Effector memory CD8-positive, alpha-beta T cell (primary cell): ENCODE measurements at regions not wholly inside any gene's neighbourhood (a gene's known extent, or its start where the extent isn't known, plus 50 kb on each side); places are given as distances from the start of the nearest gene placed in this dataset.

Experiments used
- ATAC-seq: fragments of 150-1000 bp; cut with Tn5 transposase; replicated peaks from 2 replicates; pipeline ENCODE4 v1.10.0; 2021; ENCODE audit warnings: mild to moderate bottlenecking, moderate library complexity
- DNase-seq, 3 experiments: peaks; one replicate each; pipeline ENCODE4 v3.0.0; 2021
- H3K27ac Mint-ChIP-seq, 2 donors: one replicate each; pipeline ENCODE4 v1.8.0; 2022; ENCODE audit warnings: mild to moderate bottlenecking in 2 of 2, mixed read lengths in 2 of 2, moderate library complexity in 2 of 2
- H3K27me3 Mint-ChIP-seq, 2 donors: one replicate each; pipeline ENCODE4 v1.8.0; 2022; ENCODE audit warnings: mixed read lengths in 2 of 2
- H3K36me3 Mint-ChIP-seq: one replicate; pipeline ENCODE4 v1.8.0; 2022; ENCODE audit warnings: mild to moderate bottlenecking, moderate library complexity, mixed read lengths; ENCODE audit not compliant: insufficient read depth
- H3K4me1 Mint-ChIP-seq, 2 donors: one replicate each; pipeline ENCODE4 v1.8.0; 2022; ENCODE audit warnings: low read depth in 2 of 2, mixed read lengths in 2 of 2
- H3K4me3 Mint-ChIP-seq, 2 donors: one replicate each; pipeline ENCODE4 v1.8.0; 2022; ENCODE audit warnings: mild to moderate bottlenecking in 2 of 2, mixed read lengths in 2 of 2, moderate library complexity in 2 of 2
- H3K9me3 Mint-ChIP-seq, 2 donors: one replicate each; pipeline ENCODE4 v1.8.0; 2022; ENCODE audit warnings: mixed read lengths in 2 of 2

DNA sequence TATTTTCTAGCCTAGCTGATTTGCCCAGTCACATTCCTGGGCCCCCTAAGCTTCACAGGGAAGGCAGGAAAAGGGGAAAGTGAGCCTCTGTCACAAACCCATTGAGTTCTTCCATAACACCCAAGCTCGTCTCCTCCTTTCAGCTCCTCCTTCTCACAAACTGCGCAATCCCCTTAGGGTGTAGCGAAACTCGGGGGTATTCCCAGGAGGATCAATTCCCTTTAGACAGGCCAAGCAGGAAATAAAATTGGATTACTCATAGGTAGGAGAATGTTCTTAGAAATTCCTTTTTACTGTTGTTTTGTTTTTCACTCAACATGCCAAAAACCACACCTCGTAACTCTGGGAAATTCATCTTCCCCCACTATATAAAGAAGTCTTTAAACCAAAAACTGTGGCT is 139.3 kb downstream of the IRS2 start:
- Mint-ChIP-seq H3K36me3 (no peaks in the 10 kb centered on the region), H3K27me3 (peaks cover 0 to 10% of the 10 kb centered on the region in 2 donors), H3K9me3 (peaks cover 0 to 5% of the 10 kb centered on the region in 2 donors), H3K4me1 (no peaks in the 10 kb centered on the region), H3K4me3 (no peak overlapping the region), H3K27ac (no peak overlapping the region)
- ATAC-seq: no peak
- DNase-seq: no peak

DNA sequence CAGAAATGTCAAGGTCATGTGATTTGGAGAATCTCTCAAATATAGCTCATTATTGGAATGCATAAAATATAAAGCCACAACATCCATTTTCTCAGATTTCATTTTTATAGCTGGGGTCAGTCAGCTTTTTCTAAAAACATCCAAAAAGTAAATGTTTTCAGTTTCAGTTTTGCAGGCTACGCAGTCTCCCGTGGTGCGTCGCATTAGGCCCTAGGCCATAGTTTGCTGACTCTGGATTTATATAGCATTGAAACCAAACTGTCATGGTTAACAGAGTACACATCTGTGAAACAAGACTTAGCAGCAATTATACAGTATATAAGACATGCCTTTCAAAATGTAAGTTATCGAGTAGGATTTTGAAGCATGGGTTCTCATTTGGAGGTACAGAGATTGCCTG is 140.0 kb downstream of the IRS2 start:
- peaks cover 0 to 10% of the 10 kb centered on the region in 2 donors for H3K27me3 Mint-ChIP-seq
- no peak overlapping the region for H3K27ac Mint-ChIP-seq
- no peaks in the 10 kb centered on the region for H3K36me3 Mint-ChIP-seq
- no peak overlapping the region for H3K4me3 Mint-ChIP-seq
- DNase-seq: no peak
- no peaks in the 10 kb centered on the region for H3K4me1 Mint-ChIP-seq
- peaks cover 5 to 6% of the 10 kb centered on the region in 2 donors for H3K9me3 Mint-ChIP-seq
- ATAC-seq: no peak

DNA sequence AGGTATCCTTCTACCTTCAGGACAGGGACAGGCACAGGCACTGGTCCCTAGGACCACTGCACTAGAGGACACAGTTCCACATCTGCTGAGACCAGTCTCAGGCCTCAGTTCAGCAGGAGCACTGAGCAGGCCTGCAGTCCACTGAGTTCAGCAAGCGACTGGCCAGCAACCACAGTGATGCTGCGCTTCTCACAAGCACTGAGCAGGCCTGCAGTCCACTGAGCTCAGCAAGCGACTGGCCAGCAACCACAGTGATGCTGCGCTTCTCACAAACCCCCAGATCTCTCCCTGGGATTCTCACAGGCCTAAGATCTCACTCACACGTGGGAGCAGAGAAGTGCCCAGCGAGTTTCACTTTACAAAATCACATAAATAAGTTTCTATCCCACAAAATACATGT is 140.6 kb downstream of the IRS2 start:
- Mint-ChIP-seq H3K27ac (no peak overlapping the region), H3K36me3 (no peaks in the 10 kb centered on the region), H3K4me3 (no peak overlapping the region), H3K27me3 (peaks cover 0 to 10% of the 10 kb centered on the region in 2 donors), H3K4me1 (no peaks in the 10 kb centered on the region), H3K9me3 (peaks cover 5 to 12% of the 10 kb centered on the region in 2 donors)
- ATAC-seq (no peak), DNase-seq (no peak)

DNA sequence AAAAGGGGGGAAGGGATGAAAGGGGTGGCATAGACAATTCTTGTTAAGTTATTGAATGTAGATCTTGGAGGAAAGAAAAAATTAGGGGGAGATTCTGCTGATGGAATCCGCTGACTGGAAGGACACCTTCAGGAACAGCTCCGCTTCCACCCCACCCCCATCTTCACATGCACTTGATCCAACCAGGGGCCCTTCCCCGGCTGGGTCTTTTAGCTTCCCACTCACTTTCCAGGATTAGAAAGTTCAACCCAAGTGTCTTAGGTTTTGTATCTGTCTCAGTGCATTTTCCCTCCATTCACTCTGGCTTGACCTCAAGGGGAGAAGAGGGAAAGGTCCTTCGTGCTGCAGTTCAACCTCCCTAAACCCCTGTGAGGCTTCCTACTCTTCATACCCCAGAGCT is 141.4 kb downstream of the IRS2 start:
- Mint-ChIP-seq H3K36me3 (no peaks in the 10 kb centered on the region), H3K4me1 (no peaks in the 10 kb centered on the region), H3K27ac (no peak overlapping the region), H3K27me3 (peaks cover 0 to 10% of the 10 kb centered on the region in 2 donors), H3K9me3 (peaks cover 7 to 20% of the 10 kb centered on the region in 2 donors), H3K4me3 (no peak overlapping the region)
- ATAC-seq (no peak), DNase-seq (no peak)

DNA sequence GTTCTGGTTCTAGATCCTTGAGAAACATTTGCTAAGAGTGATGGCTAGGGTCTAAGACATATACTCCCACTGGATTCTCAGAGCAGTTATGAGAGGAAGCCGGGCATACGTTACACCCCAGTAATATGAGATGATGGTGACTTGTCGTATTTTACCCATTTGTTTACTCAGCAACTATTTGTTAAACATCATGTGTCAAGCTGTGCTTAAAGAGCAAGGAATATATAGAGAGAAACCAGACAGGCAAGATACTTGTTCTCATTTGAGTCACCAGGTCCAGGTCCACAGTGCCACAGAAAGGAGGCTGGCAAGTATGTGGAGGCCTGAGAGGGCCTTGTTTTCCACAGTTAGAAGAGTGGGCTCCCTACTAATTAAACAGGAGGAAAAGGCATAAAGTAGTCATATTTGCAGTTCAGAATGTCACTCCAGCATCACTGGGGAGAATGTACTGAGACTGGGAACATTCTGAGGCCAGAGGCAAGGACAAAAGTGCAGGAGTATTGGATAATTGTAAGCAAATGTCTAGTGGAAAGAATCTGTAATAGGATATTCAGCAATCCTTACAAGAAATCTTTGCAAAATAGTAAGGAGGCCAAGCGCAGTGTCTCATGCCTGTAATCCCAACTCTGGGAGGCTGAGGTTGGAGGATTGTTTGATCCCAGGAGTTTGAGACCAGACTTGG is 142.2 kb downstream of the IRS2 start:
- Mint-ChIP-seq H3K4me1 (no peaks in the 10 kb centered on the region), H3K27me3 (peaks cover 0 to 10% of the 10 kb centered on the region in 2 donors), H3K27ac (no peak overlapping the region), H3K9me3 (peaks cover 7 to 20% of the 10 kb centered on the region in 2 donors), H3K4me3 (no peak overlapping the region), H3K36me3 (no peaks in the 10 kb centered on the region)
- ATAC-seq (no peak), DNase-seq (no peak)

DNA sequence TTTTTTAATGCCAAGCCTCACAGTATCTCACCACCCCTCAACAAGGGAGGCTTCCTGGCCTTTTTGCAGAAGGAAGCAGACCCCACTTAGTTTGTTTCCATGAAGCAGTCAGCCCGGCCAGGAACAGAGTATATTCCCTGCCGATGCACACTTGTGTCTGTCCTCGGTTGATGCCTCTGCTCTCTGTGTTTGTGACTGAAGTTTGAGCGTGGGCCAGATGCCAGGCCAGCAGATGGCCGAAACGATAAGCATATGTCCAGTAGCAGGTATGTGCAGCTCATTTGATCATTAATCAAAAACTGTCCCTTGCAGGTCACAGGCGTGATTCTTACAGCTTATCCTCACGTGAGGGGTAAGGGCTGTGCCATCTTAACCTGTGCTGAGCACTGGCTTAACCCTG is 144.0 kb downstream of the IRS2 start:
- no peak overlapping the region for H3K27ac Mint-ChIP-seq
- H3K4me3 Mint-ChIP-seq: no peak overlapping the region
- H3K36me3 Mint-ChIP-seq: peaks cover 2% of the 10 kb centered on the region
- H3K4me1 Mint-ChIP-seq: no peaks in the 10 kb centered on the region
- H3K27me3 Mint-ChIP-seq: peaks cover 0 to 10% of the 10 kb centered on the region in 2 donors
- ATAC-seq (no peak), DNase-seq (no peak)
- H3K9me3 Mint-ChIP-seq: peaks cover 7 to 20% of the 10 kb centered on the region in 2 donors

DNA sequence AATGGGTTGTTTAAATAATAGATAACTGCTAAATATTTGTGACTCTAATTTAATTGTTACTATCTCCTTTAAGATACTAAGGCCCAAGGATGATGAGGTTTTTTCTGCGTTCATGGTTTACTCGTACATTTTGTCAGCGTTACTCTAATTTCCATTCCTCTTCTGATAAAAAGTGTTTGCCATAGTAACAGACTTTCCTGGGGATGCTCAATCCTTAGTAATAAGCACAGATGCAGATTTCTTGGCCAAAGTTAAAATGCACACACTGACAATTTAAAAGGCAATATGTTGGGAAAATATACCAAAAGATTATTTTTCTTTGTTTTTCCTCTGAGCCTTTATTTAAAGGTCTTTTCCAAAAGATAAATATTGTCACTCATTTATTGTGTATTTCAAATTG is 149.6 kb downstream of the IRS2 start:
- no peak overlapping the region for H3K27ac Mint-ChIP-seq
- H3K27me3 Mint-ChIP-seq: peaks cover 0 to 9% of the 10 kb centered on the region in 2 donors
- H3K36me3 Mint-ChIP-seq: peaks cover 2% of the 10 kb centered on the region
- no peak for ATAC-seq
- no peaks in the 10 kb centered on the region for H3K4me1 Mint-ChIP-seq
- H3K9me3 Mint-ChIP-seq: peaks cover 13 to 26% of the 10 kb centered on the region in 2 donors
- no peak for DNase-seq
- no peak overlapping the region for H3K4me3 Mint-ChIP-seq

DNA sequence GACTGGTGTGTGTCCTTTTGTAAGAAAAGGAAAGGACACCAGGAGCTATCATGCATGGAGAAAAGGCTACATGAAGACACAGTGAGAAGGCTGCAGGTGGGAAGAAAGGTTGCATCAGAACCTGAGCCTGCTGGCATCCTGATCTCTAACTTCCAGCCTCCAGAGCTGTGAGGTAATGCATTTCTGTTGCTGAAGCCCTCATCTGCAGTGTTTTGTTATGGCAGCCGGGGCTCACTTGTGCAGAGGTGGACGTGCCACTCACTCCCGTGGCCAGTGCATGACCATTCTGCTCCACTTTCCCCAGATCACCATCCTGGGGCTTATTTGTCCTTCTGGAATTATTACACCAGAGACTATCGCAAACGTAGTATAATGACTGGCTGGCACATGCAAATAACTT is 155.3 kb downstream of the IRS2 start:
- Mint-ChIP-seq H3K36me3 (no peaks in the 10 kb centered on the region), H3K27me3 (peaks cover 0 to 17% of the 10 kb centered on the region in 2 donors), H3K27ac (no peak overlapping the region), H3K9me3 (peaks cover 15 to 17% of the 10 kb centered on the region in 2 donors), H3K4me1 (no peaks in the 10 kb centered on the region), H3K4me3 (no peak overlapping the region)
- DNase-seq (no peak), ATAC-seq (no peak)

DNA sequence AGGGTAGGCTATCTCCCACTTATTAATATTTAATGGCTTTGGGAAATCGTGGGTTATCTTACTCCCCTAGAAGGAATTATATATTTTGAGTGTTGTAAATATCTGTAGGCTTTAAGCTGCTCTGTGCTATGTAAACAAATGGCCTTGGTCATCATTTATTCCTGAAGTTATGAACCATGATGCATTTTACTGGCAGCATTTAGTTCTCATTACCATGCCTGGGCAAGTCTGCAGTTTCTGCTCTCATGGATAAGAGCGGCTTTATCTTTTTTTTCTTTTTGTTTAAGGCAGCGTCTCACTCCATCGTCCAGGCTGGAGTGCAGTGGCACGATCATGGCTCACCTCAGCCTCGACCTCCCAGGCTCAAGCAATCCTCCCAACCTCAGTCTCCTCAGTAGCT is 156.1 kb downstream of the IRS2 start:
- Mint-ChIP-seq H3K4me1 (no peaks in the 10 kb centered on the region), H3K36me3 (no peaks in the 10 kb centered on the region), H3K4me3 (no peak overlapping the region), H3K27ac (no peak overlapping the region), H3K27me3 (peaks cover 0 to 17% of the 10 kb centered on the region in 2 donors), H3K9me3 (peaks cover 15 to 19% of the 10 kb centered on the region in 2 donors)
- DNase-seq (no peak), ATAC-seq (no peak)

DNA sequence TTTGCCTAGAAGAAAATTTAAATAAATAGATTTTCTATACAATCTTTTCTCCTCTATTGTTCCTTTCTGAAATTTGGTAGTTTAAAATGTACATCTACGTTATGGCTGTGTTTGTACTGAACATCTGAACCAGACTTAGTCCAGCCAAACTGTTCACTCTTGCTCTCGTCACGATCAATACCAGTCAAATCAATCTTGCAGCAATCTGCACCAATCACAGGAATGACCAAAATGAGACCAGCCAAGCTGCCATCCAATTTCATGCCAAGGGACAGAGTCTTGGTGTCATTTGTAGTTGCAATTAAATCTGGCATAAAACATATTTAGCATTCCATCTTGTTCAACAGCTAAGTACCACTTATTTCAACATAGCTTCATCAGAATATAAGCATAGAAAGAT is 156.6 kb downstream of the IRS2 start:
- ATAC-seq (no peak), DNase-seq (no peak)
- H3K4me1 Mint-ChIP-seq: no peaks in the 10 kb centered on the region
- H3K27me3 Mint-ChIP-seq: peaks cover 0 to 17% of the 10 kb centered on the region in 2 donors
- no peak overlapping the region for H3K27ac Mint-ChIP-seq
- H3K4me3 Mint-ChIP-seq: no peak overlapping the region
- H3K9me3 Mint-ChIP-seq: peaks cover 11 to 14% of the 10 kb centered on the region in 2 donors
- H3K36me3 Mint-ChIP-seq: no peaks in the 10 kb centered on the region

DNA sequence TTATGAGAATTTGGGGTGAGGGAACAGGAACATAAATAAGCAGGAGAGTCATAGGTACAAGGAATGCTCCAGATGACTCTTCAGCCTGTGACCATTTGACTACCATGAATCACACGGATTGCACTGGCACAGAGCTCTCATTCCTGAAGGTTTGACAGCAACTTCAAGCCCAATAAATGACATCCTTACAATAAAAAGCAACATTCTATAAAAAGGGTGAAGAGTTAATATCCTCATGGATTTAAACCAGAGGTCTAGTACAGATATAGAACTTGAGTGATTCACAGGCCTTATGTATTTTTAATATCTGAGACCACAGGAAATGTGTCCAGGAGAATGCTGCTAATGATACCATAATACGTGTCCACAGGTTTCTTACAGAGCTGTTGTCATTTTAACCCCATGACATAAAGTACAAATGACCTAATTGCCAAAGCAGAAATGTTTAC is 158.1 kb downstream of the IRS2 start:
- Mint-ChIP-seq H3K4me1 (no peaks in the 10 kb centered on the region), H3K27ac (no peak overlapping the region), H3K9me3 (peaks cover 6 to 12% of the 10 kb centered on the region in 2 donors), H3K36me3 (no peaks in the 10 kb centered on the region), H3K27me3 (peaks cover 0 to 16% of the 10 kb centered on the region in 2 donors), H3K4me3 (no peak overlapping the region)
- DNase-seq (no peak), ATAC-seq (no peak)

DNA sequence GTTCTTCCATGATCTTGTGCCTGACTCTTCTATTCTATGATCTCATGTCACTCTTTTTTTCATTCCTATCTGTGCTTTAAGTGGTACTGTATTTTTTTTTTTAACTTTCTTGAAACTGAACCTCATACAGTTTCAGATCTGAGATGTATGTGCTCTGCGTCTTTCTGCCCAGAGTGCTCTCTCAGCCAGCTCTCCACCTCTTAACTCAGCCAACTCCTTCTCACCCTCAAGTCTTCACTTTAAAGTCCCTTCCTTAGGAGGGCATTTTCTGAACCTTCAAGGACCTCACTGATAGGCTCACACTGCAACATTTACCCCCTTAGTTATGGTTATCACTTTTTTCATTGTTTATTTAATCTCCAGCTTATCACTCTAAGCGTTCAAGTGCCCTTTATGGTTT is 158.7 kb downstream of the IRS2 start:
- H3K4me3 Mint-ChIP-seq: no peak overlapping the region
- DNase-seq (no peak), ATAC-seq (no peak)
- peaks cover 6 to 9% of the 10 kb centered on the region in 2 donors for H3K9me3 Mint-ChIP-seq
- H3K4me1 Mint-ChIP-seq: no peaks in the 10 kb centered on the region
- peaks cover 0 to 10% of the 10 kb centered on the region in 2 donors for H3K27me3 Mint-ChIP-seq
- no peak overlapping the region for H3K27ac Mint-ChIP-seq
- no peaks in the 10 kb centered on the region for H3K36me3 Mint-ChIP-seq

DNA sequence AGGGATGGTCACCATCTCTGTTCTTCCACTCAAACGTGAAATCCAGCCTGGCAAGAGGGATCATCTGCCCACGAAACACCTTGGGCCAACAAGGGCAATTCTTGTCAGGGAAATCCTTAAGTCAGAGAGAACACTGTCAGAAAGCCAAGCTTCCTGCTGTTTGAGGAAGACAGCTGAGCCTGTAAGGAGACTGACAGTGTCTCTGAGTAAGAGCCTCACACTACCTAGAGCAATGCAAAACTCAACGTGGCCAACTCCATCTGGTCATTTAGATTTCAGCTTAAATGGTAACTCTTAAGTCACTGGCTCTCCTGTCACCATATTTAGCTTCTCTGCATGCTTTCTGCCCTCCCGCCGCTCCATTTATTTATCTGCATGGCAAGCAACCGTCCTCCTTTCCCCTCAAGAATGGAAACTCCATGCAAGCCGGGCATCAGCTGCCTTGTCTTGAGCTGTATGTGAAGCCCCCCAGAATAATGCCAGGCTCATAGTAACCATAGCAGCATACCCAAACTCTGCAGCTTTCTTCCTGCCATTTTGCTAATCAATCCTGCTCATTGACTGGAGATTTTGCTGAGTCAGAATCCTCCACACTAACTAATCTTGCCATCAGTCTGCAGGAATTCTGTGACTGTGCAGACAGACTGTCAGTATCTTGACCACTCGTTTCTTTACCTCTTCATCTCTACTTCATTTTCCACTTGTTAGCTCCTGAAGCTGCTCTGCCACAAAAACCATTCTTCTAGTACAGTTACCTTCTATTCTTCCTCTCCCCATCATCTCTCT is 159.8 kb downstream of the IRS2 start:
- H3K36me3 Mint-ChIP-seq: no peaks in the 10 kb centered on the region
- peaks cover 0 to 8% of the 10 kb centered on the region in 2 donors for H3K27me3 Mint-ChIP-seq
- peaks cover 6 to 9% of the 10 kb centered on the region in 2 donors for H3K9me3 Mint-ChIP-seq
- H3K4me1 Mint-ChIP-seq: no peaks in the 10 kb centered on the region
- no peak overlapping the region for H3K4me3 Mint-ChIP-seq
- H3K27ac Mint-ChIP-seq: no peak overlapping the region
- ATAC-seq (no peak), DNase-seq (no peak)

DNA sequence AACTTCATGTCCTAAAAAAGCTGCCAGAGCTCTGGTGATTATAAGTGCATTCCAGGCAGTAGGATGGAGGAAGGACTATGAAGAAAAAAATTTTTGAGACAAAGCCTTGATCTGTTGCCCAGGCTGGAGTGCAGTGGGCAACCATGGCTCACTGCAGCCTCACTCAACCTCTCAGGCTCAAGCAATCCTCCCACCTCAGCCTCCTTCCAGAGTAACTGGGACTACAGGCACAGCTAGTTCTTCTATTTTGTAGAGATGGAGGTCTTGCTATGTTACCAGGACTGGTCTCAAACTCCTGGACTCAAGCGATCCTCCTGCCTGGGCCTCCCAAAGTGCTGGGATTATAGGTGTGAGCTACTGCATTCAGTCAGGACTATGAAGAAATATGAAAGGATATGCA is 161.2 kb downstream of the IRS2 start:
- Mint-ChIP-seq H3K27ac (no peak overlapping the region), H3K4me3 (no peak overlapping the region)
- no peak for ATAC-seq

More for the DNA sequence above, 161.2 kb downstream of the IRS2 start:
- peaks cover 6 to 9% of the 10 kb centered on the region in 2 donors for H3K9me3 Mint-ChIP-seq
- DNase-seq: no peak
- peaks cover 0 to 8% of the 10 kb centered on the region in 2 donors for H3K27me3 Mint-ChIP-seq
- H3K4me1 Mint-ChIP-seq: no peaks in the 10 kb centered on the region
- H3K36me3 Mint-ChIP-seq: no peaks in the 10 kb centered on the region
